ENCODE measurements at regions not wholly inside any gene's neighbourhood (a gene's known extent, or its start where the extent isn't known, plus 50 kb on each side); places are given as distances from the start of the nearest gene placed in this dataset.
"Not testable (repeated sequence)": the region's sequence is repeated elsewhere in the genome, so short reads cannot be mapped to it uniquely, and the experiment has no call there.

GRCh38 chr10:83754857-83755256 is 384.5 kb upstream of the GHITM start:
- WGBS: 61% methylated on average over 1 of the region's 1 CpG

DNA sequence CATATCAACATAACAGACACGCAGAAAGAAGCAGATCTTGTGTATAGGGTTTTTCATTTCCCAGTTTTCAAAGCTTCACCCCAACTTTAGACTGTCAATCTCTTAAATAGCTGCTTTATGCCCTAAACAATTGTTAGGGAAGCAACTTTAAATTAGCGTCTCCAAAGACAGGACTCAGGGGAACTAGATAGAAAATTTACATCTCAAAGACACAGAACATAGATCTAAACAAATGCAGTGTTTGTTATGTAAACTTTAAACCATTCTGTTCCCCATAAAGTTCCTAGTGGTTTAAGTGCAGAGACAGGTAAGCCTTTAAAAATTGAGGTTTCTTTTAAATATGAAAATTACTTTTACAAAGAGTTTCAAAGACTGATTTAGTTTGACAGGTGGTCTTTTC is 379.2 kb upstream of the GHITM start:
- no peak overlapping the region for H3K4me3 ChIP-seq
- DNase-seq (ENCODE audit: extremely low spot score): no peak
- no peaks in the 10 kb centered on the region for H3K4me1 ChIP-seq
- H3K27me3 ChIP-seq: no peaks in the 10 kb centered on the region
- H3K36me3 ChIP-seq: no peaks in the 10 kb centered on the region
- H3K27ac ChIP-seq (replicated peaks in 1 of 4): no peak overlapping the region
- intact Hi-C loops (cut with DNase I): no loop called here
- 38% methylated on average over 2 of the region's 2 CpGs for WGBS
- H3K9me3 ChIP-seq: peaks cover 0 to 3% (median 0%) of the 10 kb centered on the region in 4 donors
- TF ChIP-seq POLR2AphosphoS5 (IDR thresholded peaks at IDR 0.05): no peak
- no peak for TF ChIP-seq CTCF (IDR thresholded peaks at IDR 0.05)
- TF ChIP-seq POLR2A (IDR thresholded peaks at IDR 0.05; ENCODE audit: low read depth): no peak
- TF ChIP-seq EP300 (IDR thresholded peaks at IDR 0.05): no peak

More at GRCh38 chr10:83754857-83755256, 384.5 kb upstream of the GHITM start:
- TF ChIP-seq POLR2AphosphoS5 (IDR thresholded peaks at IDR 0.05) (no peak), POLR2A (IDR thresholded peaks at IDR 0.05; ENCODE audit: low read depth) (no peak), EP300 (IDR thresholded peaks at IDR 0.05) (no peak), CTCF (IDR thresholded peaks at IDR 0.05) (no peak)
- no peak overlapping the region for H3K27ac ChIP-seq (replicated peaks in 1 of 4)
- no peaks in the 10 kb centered on the region for H3K36me3 ChIP-seq
- no peaks in the 10 kb centered on the region for H3K4me1 ChIP-seq
- peaks cover 0 to 50% (median 31%) of the 10 kb centered on the region in 4 donors for H3K9me3 ChIP-seq
- no peak for DNase-seq (ENCODE audit: extremely low spot score)
- H3K27me3 ChIP-seq: no peaks in the 10 kb centered on the region
- intact Hi-C loops (cut with DNase I): no loop called here
- no peak overlapping the region for H3K4me3 ChIP-seq

- no peaks in the 10 kb centered on the region for H3K36me3 ChIP-seq
- H3K9me3 ChIP-seq: no peaks in the 10 kb centered on the region
- TF ChIP-seq POLR2A (IDR thresholded peaks at IDR 0.05; ENCODE audit: low read depth) (no peak), POLR2AphosphoS5 (IDR thresholded peaks at IDR 0.05) (no peak), EP300 (IDR thresholded peaks at IDR 0.05) (no peak), CTCF (IDR thresholded peaks at IDR 0.05) (no peak)
- intact Hi-C loops (cut with DNase I): no loop called here
- no peak overlapping the region for H3K27ac ChIP-seq (replicated peaks in 1 of 4)
- no peak overlapping the region for H3K4me3 ChIP-seq
- WGBS: 52% methylated on average over 5 of the region's 5 CpGs
- H3K27me3 ChIP-seq: no peaks in the 10 kb centered on the region
- no peak for DNase-seq (ENCODE audit: extremely low spot score)
- H3K4me1 ChIP-seq: no peaks in the 10 kb centered on the region
These were observed 374.6 kb upstream of the GHITM start for GRCh38 chr10:83764666-83765065.

DNA sequence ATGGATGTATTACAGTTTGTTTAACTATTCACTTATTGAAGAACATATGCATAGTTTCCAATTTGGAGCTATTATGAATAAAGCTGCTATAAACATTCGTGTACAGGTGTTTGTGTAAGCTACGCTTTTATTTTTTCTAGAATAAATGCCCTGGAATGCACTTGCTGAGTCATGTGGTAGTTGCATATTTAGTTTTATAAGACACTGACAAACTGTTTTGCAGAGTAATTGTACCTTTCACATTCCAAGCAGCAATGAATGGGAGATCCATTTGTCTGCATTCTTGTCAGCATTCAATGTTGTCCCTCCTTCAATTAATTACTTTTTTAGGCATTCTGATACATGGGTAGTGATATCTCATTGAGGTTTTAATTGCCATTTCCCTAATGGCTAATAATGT is 373.6 kb upstream of the GHITM start:
- Histone ChIP-seq H3K4me1 (no peaks in the 10 kb centered on the region), H3K4me3 (no peak overlapping the region), H3K36me3 (no peaks in the 10 kb centered on the region), H3K27me3 (no peaks in the 10 kb centered on the region), H3K27ac (replicated peaks in 1 of 4) (no peak overlapping the region), H3K9me3 (no peaks in the 10 kb centered on the region)
- intact Hi-C loops (cut with DNase I): no loop called here
- WGBS: 79% methylated on average over 2 of the region's 2 CpGs
- no peak for DNase-seq (ENCODE audit: extremely low spot score)
- TF ChIP-seq POLR2AphosphoS5 (IDR thresholded peaks at IDR 0.05): no peak
- no peak for TF ChIP-seq EP300 (IDR thresholded peaks at IDR 0.05)
- TF ChIP-seq POLR2A (IDR thresholded peaks at IDR 0.05; ENCODE audit: low read depth): no peak

- Histone ChIP-seq H3K27me3 (no peaks in the 10 kb centered on the region), H3K36me3 (no peaks in the 10 kb centered on the region), H3K4me1 (no peaks in the 10 kb centered on the region), H3K4me3 (no peak overlapping the region), H3K27ac (replicated peaks in 1 of 4) (no peak overlapping the region), H3K9me3 (no peaks in the 10 kb centered on the region)
- intact Hi-C loops (cut with DNase I): no loop called here
- WGBS: 68% methylated on average over 5 of the region's 5 CpGs
- no peak for DNase-seq (ENCODE audit: extremely low spot score)
- TF ChIP-seq EP300 (IDR thresholded peaks at IDR 0.05) (no peak), POLR2A (IDR thresholded peaks at IDR 0.05; ENCODE audit: low read depth) (no peak), POLR2AphosphoS5 (IDR thresholded peaks at IDR 0.05) (no peak), CTCF (IDR thresholded peaks at IDR 0.05) (no peak)
These were observed 370.0 kb upstream of the GHITM start for GRCh38 chr10:83769281-83769820.

DNA sequence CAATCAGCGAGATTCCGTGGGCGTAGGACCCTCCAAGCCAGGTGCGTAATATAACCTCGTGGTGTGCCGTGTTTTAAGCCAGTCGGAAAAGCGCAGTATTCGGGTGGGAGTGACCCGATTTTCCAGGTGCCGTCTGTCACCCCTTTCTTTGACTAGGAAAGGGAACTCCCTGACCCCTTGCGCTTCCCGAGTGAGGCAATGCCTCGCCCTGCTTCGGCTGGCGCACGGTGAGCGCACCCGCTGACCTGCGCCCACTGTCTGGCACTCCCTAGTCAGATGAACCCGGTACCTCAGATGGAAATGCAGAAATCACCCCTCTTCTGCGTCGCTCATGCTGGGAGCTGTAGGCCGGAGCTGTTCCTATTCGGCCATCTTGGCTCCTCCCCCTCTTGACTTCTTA is 352.6 kb upstream of the GHITM start:
- intact Hi-C loops (cut with DNase I); H3K27ac ChIP-seq (replicated peaks in 1 of 4); H3K4me1 ChIP-seq; DNase-seq (ENCODE audit: extremely low spot score); H3K36me3 ChIP-seq; H3K27me3 ChIP-seq; H3K4me3 ChIP-seq: not testable (repeated sequence)
- peaks cover 0 to 12% (median 7%) of the 10 kb centered on the region in 4 donors for H3K9me3 ChIP-seq
- 92% methylated on average over 24 of the region's 25 CpGs for WGBS
